NCI-H1694 (cell line): ENCODE measurements at regions not wholly inside any gene's neighbourhood (a gene's known extent, or its start where the extent isn't known, plus 50 kb on each side); places are given as distances from the start of the nearest gene placed in this dataset.
"Not testable (repeated sequence)": the region's sequence is repeated elsewhere in the genome, so short reads cannot be mapped to it uniquely, and the experiment has no call there.

Experiments used
- DNase-seq: peaks from one replicate; lab custom pipeline; 2025; lab: John Stamatoyannopoulos, UW

DNA sequence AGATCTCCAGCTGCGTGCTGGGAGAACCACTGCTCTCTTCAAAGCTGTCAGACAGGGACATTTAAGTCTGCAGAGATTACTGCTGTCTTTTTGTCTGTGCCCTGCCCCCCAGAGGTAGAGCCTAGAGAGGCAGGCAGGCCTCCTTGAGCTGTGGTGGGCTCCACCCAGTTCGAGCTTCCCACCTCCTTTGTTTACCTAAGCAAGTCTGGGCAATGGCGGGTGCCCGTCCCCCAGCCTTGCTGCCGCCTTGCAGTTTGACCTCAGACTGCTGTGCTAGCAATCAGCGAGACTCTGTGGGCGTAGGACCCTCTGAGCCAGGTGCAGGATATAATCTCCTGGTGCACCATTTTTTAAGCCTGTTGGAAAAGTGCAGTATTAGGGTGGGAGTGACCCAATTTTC lies 128.6 kb downstream of the ACTR3 start:
- DNase-seq: not testable (repeated sequence)

DNA sequence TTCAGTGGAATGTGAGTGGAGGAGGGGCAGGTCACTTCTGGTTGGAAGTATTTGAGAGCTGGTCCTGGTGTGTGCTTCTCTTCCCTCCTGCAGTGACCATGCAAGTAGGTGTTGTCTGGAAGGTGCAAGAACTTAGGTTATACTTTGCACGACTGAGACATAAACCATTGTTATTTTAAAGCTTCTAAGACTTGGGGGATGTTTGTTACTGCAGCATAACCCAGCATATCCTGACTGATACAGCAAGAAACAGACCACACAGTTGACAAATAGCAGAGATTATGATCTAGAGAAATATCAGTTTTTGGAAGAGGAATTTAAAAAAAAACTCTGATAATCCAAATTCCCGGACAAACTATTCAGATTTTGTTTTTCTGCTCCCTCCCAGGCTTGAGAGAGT lies 130.8 kb downstream of the ACTR3 start:
- no peak for DNase-seq

DNA sequence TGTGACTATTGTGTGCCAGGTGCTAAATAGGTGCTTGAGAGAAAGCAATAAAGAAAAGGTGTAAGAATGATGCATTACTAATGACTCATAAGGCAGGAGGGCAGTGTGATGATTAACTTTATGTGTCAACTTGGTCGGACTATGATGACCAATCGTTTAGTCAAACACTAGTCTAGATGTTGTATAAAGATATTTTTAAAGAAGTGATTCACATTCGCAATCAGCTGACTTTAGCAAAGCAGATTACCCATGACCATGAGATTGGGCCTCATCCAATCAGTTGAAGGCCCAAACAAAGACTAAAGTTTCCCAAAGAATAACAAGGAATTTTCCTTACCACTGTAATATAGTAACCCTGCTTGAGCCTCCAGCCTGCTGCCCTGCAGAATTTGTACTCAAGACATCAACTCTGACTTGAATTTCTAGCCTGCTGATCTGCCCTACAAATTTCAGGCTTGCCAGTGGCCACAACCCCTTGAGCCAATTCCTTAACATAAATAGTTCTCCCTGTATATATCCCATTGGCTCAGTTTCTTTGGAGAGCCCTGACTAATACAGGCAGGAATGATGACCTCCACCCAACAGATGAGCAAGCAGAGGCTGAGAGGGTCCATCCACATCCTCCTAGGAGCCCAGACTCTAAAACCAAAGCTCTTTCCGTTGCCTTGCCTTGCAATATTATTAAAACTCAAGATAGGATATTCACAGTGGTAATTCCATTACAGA lies 132.6 kb downstream of the ACTR3 start:
- no peak for DNase-seq

DNA sequence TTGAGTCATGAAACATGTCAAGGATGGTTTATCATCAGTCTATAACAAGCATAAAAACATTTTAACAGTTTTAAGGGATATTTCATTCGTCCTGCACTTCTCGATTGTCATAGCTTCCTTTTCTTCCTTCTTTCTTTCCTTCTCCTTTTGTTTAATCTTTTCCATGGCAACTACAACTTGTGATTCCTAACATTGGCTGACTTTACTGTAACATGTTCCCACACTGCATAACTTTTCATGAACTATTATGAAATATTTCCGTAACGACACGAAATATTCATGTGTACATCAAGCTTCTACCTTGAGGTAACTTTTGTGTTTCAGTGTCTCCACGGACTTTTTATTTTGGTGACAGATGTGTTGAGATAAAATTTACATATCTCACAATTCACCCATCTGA lies 134.4 kb downstream of the ACTR3 start:
- DNase-seq: no peak

DNA sequence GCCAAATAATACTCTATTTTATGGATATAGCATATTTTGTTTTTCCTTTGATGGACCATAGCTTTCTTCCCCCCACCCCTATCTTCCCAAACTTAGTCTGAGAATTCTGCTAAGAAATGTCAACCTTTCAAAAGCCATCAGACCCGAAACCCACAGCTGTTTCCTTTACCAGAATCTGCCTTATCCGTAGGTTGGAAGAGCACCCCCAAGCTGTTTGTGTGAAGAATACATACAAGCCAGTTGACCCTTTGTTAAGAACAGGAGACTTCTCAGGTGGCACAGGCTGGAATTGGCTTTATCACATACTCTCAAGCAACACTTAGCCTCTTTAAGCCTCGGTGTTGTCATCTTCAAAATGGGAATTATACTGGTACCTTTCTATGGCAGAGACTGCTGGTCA lies 135.1 kb downstream of the ACTR3 start:
- no peak for DNase-seq

DNA sequence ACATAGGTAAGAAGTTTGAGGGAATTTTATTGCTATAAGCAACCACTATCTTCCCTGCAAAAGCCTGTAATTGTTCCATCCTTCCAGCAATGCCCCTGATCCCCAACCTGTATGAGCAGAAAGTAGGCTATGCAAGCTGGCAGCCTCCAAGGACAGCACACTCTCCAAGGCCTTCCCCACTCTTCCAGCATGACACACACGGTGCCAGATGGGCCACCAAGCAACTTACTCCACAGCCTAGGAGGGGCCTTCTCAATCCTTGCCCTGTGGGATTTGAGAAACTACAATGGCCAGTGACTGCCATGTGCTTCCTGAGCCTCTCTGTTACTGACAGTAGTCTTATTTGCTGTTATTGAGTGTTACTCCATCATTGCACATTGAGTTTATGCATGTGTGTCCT lies 137.5 kb downstream of the ACTR3 start:
- no peak for DNase-seq

DNA sequence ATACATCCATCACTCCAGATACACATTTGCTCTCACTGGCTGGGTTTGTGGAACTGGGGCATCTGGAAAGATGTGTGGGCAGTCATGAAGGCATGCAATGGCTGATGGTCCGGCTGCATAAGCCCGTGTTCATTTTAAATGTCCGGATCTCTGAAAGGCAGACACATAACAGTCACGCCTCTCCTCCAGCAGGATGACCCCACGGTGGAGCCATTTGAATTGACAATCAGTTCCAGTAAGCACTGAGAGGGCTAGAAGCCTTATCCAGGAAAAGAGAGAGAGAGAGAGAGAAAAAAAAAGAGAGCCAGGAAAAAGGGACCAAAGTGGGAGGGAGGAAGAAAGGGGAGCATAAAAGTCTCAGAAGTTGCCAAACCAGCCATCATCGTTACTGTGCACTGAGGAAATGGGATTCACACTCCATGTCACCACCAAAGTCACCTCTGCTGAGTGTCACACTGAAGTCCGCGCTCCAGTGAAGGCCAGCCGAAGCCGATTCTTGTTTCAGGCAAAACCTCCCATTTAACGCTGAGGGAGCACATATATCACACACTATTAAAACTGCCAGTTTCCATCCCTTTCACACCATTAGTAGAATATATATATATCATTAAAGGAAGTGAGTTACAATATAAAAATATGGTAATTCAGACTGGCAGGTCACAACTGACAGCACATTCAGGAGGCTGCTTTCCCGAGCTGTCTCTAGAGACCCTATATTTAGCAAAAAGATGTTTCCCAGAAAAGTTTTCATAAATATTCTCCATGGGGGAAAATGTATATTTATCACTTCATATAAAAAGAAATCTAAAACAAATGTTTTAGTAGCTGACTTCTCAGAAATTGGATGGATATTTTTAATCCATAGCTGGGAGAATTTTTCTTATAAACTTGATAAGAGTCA lies 142.0 kb downstream of the ACTR3 start:
- DNase-seq: no peak

DNA sequence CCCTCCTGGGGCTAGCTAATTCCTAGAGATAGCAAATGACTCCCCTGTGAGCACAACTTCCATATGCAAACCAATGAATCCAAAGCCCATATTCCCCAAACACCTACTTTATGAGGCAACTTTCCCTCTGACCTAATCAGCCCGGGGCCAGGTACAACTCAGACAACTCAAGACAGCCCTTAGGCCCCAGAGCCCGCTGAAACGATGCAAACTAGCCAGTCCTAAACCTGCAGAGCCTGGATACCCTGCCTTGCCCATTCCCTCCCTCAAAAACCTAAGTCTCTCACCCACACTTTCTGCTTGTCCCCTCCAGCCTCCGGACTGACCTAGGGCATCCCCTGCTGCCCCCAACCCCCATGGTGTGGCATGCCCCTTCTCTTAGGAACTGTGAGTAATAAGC lies 142.8 kb downstream of the ACTR3 start:
- no peak for DNase-seq

DNA sequence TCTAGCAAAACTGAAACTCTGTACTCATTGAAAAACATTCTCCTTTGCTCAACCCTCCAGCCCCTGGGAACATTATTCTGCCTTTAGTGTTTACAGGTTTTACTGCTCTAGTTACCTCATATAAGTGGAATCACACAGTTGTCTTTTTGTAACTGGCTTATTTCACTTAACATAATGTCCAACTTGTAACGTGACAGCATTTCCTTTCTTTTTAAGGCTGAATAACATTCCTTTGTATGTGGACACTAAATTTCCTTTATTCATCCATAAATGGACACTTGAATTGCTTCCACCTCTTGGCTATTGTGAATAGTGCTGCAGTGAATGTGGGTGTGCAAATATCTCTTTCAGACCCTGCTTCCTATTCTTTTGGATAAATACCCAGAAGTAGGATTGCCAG lies 144.9 kb downstream of the ACTR3 start:
- DNase-seq: no peak

DNA sequence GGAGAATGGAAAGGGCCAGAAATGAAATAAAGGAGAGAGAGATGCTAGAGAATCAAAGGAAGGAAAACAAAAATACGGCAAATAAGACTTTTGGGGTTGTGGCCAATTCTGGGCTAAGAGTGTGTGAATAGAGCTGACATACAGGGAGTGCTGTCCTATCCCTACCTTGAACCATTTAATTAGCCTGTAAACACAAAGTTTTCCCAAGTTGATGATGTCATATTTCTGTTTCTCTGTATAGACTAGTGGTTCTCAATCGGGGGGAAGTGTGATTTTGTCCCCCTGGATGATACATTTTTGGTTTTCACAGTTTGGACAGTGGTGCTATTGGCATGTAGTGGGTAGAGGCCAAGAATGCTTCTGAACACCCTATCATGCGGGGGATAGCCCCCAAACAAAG lies 148.8 kb downstream of the ACTR3 start:
- no peak for DNase-seq

DNA sequence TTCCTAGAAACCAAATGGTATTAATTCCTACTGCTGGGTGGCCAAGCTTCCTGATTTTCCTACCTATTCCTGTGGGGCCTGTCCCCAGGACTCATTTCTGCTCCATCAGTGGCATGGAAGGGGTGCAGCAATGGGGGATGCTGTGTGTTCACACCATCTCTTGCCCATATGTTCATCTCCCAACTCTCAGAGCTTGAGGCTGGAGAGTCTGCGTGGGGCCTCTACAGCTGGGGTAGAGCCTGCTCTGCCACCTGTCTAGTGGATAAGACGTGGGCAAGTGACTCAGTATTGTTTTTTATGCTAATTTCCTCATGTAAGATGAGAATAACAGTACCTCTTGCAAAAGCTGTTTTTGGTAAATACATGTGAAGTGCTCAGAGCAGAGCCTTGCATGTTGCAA lies 149.8 kb downstream of the ACTR3 start:
- DNase-seq: no peak

DNA sequence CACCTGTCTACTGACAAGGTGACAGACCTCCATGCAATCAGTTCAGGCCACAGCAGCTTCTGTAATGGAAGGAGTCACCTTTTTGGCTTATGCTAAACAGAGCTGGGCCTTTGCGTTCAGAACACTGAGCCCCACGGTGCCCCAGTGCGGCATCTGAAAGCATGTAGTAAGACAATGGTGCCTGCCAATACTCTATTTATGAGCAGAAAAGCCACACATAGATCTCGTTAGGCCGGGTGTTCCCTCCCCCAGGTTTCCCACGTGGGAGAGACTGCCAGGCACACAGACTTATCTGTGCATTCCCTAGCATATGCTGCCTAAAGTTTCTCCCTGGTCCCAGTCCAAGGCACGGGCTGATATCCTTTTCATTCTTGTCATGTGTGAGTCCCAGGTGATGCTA lies 150.9 kb downstream of the ACTR3 start:
- no peak for DNase-seq

DNA sequence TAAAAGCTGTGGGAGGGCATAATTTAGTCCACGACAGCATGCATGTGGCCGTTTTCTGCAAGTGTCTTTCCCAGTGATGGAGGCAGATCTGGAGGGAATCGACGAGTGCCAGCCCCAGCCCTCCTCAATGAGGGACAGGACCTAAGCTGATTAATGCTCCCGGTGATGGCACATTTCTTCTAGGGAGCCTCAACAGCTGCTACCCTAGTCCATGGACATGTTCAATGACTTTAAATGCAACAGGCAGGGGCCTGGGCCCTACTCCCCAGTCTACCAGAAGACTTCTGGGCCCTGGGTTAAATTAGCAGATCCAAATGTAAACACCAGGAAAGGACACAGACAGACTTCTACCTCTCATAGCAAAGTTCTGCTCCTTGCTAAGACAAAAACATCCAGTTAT lies 155.1 kb downstream of the ACTR3 start:
- DNase-seq: no peak

DNA sequence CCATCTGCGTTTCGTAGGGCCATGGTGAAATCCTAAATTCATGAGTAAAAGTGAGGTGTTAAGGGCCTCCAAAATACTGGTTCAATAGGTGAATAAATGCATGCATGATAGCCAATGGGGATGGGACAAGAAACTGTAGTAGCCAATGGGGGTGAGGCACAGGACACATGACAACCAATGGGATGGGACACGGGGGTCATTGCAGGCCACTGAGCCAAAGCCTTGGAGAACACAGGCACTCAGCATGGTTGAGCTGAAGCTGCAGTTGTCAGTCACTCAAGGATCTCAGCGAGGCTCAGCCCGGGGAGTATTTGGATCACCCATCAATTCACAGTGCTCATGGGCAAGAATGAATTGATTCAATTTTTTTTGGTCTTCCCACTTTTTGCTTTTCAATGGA lies 156.5 kb downstream of the ACTR3 start:
- no peak for DNase-seq

DNA sequence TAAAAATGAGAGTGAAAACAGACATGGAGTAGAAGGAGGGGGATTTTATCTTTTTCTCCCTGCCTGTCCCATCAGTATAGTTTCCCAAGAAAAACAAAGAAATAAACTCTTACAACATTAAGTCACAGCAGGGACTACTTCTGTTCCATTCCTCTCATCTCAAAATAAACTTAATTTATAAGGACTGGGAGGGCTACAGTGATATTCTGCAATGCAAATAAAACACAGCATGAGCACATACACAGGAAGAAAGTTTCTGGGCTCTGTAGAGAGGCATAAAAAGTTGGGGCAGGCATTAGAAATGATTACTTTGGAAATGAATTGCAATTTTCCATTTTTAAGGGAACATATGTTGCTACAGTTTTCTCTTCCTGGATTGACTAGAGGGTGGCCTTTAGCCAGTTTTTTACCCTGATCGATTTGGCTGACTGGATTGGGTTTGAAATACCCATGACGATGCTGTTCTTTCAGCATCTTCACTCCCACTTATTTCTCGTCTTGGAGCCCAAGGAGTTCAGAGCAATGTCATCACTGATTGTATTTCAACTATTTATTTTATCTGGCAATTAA lies 157.1 kb downstream of the ACTR3 start:
- no peak for DNase-seq

DNA sequence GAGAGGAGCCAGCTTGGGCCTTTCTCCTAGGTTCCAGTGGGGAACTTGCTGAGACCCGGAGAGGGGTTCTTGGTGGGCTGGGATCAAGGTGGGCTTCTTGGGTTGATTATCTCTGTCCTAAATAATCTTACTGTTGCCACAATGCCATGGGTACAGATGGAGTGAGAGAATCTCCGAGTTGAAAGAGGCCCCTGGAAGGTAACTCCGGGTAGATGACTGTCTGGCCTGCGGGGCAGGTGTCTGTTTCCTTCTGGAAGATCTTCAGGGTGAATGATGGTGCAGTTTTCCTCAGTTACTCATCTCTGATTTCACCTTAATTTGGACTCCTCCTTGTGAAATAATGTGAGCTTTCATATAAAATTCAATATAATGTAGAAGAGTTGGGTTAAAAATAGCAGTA lies 159.4 kb downstream of the ACTR3 start:
- DNase-seq: no peak

DNA sequence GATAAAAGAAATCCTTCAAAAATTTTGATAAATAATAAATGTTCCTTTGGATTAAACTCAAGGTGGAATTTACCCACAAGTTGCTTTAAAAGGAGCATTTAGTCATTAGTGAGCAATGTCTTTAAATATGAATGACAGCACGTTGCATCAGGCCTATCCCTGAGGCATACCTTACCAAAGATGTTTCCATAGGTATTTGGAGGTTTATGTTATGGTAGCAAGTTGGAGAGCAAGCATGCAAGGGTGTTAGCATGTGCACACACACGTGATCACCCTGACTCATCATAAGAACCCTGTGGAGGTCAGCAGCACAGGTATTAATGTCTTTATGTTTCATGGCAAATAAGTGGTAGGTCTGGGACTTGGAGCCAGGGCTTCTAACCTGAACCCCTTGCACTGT lies 159.9 kb downstream of the ACTR3 start:
- DNase-seq: no peak

DNA sequence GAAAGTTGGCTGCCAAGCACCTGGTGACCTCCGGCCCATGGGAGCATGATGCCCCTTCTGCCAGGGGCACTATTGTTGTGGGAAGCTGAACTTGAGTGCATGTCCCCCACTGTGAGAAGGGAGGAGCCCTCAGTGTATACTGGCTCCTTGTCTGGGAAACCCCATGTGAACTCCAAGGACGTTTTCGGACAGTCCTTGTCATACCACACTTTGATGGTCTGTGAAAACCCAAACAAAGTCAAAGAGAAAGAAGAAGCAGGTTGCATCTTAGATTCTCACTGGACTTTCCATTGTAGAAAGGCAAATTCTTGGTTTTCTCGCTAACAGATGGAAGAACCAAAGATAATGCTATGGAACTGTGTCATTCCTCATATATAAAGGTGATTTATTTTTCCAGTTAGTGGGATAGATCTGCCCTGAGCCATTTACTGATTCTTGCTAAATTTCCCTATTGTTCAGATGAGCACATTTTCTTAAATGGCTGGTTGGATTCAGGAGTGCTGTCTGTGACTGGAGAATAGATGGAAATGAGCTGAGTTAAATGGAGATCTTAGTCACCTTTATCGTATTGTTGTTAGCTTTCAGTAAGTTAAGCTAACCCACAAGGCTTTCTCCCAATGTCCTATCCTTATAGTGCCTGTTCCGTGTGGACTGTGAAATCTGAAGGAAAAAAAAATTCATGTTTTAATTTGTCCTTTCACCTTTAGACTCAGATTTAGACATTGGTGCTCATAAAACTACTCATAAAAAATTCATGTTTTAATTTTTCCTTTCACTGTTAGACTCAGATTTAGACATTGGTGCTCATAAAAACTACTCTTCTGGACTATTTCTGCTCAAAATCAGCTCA lies 166.6 kb downstream of the ACTR3 start:
- no peak for DNase-seq

DNA sequence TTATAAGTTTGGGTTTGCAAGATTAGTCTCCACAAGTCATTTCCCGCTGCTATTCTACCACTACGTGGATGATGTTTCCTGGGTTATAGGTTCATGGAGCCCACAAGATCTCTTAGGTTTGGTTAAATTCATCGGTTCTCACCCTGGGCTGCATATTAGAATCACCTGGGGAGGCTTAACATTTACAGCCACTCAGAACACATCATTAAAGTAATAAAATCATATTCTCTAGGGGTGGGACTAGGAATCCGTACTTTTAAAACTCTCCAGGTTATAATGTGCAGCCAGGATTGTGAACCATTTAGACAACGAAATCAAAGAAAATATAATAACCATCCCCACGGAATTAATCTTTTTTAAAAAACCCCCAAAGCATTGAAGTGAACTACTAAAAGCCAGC lies 167.7 kb downstream of the ACTR3 start:
- no peak for DNase-seq

DNA sequence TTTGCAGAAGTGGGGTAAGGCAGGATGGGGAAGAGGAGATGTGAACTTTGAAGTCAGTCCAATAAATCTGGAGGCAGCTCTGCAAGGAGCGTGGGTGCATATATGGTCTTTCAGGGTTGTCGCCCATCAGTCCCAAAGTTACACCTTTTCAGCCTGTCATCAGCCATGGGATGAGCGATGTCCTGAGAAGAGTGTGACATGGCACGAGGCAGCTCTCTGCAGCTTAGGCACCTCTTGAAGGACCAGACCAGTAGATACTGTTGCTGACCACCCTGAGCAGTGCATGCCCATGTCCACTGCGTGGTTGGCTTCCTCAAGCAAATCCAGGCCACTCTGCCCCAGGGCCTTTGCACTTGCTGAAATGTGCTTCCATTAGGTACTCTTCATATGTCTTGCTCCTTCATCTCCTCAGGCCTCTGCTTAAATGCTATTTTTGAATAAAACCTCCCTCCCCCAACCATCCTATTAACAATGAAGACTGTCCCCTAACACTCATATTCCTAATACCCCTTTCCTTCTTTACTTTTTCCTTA lies 171.7 kb downstream of the ACTR3 start:
- DNase-seq: no peak

DNA sequence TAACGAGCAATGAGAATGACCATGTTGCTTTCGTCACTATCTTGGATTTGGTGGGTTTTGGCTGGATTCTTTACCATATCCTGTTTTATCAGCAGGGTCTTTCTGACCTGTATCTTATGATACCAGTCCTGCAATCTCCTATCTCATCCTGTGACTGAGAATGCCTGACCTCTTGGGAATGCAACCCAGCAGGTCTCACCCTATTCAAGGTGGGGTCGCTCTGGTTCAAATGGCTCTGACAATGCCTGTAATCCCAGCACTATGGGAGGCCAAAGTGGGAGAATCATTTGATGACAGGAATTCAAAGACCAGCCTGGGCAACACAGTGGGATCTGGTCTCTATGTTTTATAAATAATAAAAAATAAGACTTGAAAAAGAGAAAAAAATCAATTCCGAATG lies 173.5 kb downstream of the ACTR3 start:
- no peak for DNase-seq

DNA sequence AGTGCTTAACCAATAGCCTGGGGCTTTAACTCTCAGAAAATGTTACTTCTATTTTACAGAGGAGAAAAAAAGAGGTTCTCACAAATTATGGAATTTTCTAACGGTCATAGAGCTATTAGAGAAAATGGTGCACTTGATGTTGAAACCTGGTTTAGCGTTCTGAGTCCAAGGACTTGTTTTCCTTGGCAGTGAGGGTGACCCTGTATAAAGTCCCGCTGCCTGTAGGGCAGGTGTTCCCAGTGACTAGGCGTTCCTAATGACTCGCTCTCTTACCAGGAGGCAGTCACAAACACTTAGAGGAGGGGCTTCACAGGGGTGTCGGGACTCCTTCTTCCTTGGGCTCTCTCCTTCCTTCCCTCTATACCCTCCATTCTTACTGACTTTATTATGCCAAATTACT lies 175.8 kb downstream of the ACTR3 start:
- DNase-seq: no peak
